ENCODE measurements at regions not wholly inside any gene's neighbourhood (a gene's known extent, or its start where the extent isn't known, plus 50 kb on each side); places are given as distances from the start of the nearest gene placed in this dataset.

DNA sequence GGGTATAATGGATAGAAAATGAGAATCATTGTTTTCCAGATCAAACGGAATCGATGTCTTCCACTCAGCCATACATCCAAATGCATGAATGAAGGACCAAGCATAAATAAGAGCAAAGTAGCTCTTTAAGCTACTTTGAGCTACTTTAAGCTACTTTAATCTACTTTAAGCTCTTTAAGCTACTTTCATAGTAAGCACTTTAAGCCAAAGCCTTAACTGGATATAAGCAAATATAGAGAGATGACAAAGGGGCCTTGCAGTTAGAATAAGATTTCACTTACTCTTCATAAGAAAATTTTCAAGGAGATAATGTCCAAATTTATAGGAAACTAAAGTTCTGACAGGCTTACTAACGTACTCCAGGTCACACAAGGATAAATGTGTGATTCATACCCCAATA lies 355.6 kb upstream of the KITLG start:
- no peak for TF ChIP-seq EGR1 (IDR thresholded peaks at IDR 0.05)
- no peak for TF ChIP-seq RAD21 (IDR thresholded peaks at IDR 0.05; ENCODE audit: low read depth)
- no peak for TF ChIP-seq FOXM1 (IDR thresholded peaks at IDR 0.05; ENCODE audit: borderline replicate concordance, low read depth)
- TF ChIP-seq, protein P1, sequence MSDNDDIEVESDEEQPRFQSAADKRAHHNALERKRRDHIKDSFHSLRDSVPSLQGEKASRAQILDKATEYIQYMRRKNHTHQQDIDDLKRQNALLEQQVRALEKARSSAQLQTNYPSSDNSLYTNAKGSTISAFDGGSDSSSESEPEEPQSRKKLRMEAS (IDR thresholded peaks at IDR 0.05) = no peak
- TF ChIP-seq, protein P2, sequence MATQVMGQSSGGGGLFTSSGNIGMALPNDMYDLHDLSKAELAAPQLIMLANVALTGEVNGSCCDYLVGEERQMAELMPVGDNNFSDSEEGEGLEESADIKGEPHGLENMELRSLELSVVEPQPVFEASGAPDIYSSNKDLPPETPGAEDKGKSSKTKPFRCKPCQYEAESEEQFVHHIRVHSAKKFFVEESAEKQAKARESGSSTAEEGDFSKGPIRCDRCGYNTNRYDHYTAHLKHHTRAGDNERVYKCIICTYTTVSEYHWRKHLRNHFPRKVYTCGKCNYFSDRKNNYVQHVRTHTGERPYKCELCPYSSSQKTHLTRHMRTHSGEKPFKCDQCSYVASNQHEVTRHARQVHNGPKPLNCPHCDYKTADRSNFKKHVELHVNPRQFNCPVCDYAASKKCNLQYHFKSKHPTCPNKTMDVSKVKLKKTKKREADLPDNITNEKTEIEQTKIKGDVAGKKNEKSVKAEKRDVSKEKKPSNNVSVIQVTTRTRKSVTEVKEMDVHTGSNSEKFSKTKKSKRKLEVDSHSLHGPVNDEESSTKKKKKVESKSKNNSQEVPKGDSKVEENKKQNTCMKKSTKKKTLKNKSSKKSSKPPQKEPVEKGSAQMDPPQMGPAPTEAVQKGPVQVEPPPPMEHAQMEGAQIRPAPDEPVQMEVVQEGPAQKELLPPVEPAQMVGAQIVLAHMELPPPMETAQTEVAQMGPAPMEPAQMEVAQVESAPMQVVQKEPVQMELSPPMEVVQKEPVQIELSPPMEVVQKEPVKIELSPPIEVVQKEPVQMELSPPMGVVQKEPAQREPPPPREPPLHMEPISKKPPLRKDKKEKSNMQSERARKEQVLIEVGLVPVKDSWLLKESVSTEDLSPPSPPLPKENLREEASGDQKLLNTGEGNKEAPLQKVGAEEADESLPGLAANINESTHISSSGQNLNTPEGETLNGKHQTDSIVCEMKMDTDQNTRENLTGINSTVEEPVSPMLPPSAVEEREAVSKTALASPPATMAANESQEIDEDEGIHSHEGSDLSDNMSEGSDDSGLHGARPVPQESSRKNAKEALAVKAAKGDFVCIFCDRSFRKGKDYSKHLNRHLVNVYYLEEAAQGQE (IDR thresholded peaks at IDR 0.05; ENCODE audit: low read depth) = no peak
- no peak for TF ChIP-seq EP300 (IDR thresholded peaks at IDR 0.05; ENCODE audit: borderline replicate concordance)
- TF ChIP-seq TCF12 (IDR thresholded peaks at IDR 0.05; ENCODE audit: low read depth) = no peak
- no peak for TF ChIP-seq YY1 (IDR thresholded peaks at IDR 0.05; ENCODE audit: low read depth)
- no peak for TF ChIP-seq ZBTB7A (IDR thresholded peaks at IDR 0.05; ENCODE audit: low read depth)
- TF ChIP-seq CEBPB (IDR thresholded peaks at IDR 0.05) = no peak
- no peak for TF ChIP-seq USF1 (IDR thresholded peaks at IDR 0.05)
- TF ChIP-seq TEAD4 (IDR thresholded peaks at IDR 0.05) = no peak
- no peak for TF ChIP-seq CREB1 (IDR thresholded peaks at IDR 0.05; ENCODE audit: low read depth)
- TF ChIP-seq NFIC (IDR thresholded peaks at IDR 0.05) = no peak
